B cell (primary cell): ENCODE measurements at regions not wholly inside any gene's neighbourhood (a gene's known extent, or its start where the extent isn't known, plus 50 kb on each side); places are given as distances from the start of the nearest gene placed in this dataset.

Experiments used
- EZH2 ChIP-seq: IDR thresholded peaks from 2 replicates; pipeline ENCODE4 v1.6.1; 2012; ENCODE audit warnings: borderline replicate concordance, low read depth, mild to moderate bottlenecking, moderate library complexity, low read length; ENCODE audit not compliant: insufficient read depth, poor library complexity, severe bottlenecking
- TF ChIP-seq, protein P1 (sequence below): fragments of 200-600 bp; IDR thresholded peaks from one replicate; pipeline ENCODE4 v1.8.0; 2022; ENCODE audit warnings: antibody characterized with exemption, mild to moderate bottlenecking

DNA sequence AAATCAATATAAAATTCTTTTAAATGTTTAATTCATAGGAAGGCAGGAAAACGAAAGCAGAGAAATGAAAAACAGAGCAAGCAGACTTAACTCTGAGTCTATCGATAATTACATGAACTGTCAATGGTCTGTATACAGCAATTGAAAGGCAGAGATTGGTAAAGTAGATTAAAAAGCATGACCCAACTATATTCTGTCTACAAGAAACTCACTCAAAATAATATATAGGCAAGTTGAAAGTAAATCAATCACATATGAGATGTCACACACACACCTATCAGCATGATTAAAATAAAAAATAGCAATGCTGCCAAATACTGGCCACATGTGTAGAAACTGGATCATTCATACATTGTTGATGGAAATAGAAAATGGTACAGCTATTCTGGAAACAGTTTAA, 136.4 kb upstream of the CYP1B1 start:
- TF ChIP-seq, protein P1, sequence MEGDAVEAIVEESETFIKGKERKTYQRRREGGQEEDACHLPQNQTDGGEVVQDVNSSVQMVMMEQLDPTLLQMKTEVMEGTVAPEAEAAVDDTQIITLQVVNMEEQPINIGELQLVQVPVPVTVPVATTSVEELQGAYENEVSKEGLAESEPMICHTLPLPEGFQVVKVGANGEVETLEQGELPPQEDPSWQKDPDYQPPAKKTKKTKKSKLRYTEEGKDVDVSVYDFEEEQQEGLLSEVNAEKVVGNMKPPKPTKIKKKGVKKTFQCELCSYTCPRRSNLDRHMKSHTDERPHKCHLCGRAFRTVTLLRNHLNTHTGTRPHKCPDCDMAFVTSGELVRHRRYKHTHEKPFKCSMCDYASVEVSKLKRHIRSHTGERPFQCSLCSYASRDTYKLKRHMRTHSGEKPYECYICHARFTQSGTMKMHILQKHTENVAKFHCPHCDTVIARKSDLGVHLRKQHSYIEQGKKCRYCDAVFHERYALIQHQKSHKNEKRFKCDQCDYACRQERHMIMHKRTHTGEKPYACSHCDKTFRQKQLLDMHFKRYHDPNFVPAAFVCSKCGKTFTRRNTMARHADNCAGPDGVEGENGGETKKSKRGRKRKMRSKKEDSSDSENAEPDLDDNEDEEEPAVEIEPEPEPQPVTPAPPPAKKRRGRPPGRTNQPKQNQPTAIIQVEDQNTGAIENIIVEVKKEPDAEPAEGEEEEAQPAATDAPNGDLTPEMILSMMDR = no peak
- TF ChIP-seq EZH2 = no peak
